GM19468 (cell line): ENCODE measurements at regions not wholly inside any gene's neighbourhood (a gene's known extent, or its start where the extent isn't known, plus 50 kb on each side); places are given as distances from the start of the nearest gene placed in this dataset.

Experiments
- ATAC-seq: cut with Tn5 transposase; IDR thresholded peaks from one replicate; pipeline ENCODE4 v1.9.1; 2021; ENCODE audit warnings: mild to moderate bottlenecking, moderate library complexity, moderate number of reproducible peaks; ENCODE audit not compliant: unreplicated experiment; ENCODE audit errors: extremely low read depth

GRCh38 chr6:62492192-62492822, 206.3 kb upstream of the KHDRBS2 start:
- no peak for ATAC-seq

GRCh38 chr6:62480544-62480943, 194.5 kb upstream of the KHDRBS2 start:
- no peak for ATAC-seq

DNA sequence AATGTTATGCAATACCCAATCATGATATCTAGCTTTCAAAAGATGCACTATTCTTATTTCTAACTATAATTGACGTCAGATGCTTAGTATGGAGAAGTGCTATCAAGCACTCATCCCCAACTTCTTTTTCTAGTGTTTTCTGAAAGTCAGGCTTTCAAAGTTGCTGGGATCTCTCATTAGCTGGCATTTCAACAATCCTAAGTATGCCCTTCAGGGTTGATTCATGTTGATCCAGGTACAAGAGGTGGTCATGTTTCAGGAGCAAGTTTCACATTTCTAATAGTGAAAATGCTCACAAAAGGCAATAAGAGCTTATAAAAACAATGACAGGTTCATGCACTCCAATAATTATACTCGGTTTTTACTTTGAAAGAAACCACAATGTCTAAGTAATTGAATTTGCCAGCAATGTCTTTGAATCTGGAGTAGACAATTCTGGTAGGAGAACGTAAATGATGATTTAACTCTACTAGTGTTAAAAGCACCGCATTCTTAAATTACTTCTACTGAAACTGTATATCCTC, 193.7 kb upstream of the KHDRBS2 start:
- ATAC-seq, result no peak

- no peak for ATAC-seq
Measured at GRCh38 chr6:62474793-62475192, 188.8 kb upstream of the KHDRBS2 start.

GRCh38 chr6:62466607-62467006, 180.6 kb upstream of the KHDRBS2 start:
- ATAC-seq, result no peak

- ATAC-seq, result no peak
Measured at GRCh38 chr6:62465206-62465605, 179.2 kb upstream of the KHDRBS2 start.

DNA sequence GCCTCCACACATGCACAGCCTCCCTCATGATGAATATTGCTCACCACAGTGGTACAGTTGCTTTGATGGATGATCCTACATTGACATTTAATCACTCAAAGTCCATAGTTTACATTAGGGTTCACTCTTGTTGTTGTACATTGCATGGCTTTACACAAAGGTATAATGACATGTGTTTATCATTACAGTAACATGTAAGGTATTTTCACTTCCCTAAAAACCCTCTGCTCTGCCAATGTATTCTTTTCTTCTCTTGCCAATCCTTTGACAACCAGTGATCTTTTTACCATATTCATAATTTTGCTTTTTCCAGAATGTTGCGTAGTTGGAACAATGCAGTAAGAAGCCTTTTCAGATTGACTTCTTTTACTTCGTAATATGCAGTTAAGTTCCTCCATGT, 166.6 kb upstream of the KHDRBS2 start:
- no peak for ATAC-seq

DNA sequence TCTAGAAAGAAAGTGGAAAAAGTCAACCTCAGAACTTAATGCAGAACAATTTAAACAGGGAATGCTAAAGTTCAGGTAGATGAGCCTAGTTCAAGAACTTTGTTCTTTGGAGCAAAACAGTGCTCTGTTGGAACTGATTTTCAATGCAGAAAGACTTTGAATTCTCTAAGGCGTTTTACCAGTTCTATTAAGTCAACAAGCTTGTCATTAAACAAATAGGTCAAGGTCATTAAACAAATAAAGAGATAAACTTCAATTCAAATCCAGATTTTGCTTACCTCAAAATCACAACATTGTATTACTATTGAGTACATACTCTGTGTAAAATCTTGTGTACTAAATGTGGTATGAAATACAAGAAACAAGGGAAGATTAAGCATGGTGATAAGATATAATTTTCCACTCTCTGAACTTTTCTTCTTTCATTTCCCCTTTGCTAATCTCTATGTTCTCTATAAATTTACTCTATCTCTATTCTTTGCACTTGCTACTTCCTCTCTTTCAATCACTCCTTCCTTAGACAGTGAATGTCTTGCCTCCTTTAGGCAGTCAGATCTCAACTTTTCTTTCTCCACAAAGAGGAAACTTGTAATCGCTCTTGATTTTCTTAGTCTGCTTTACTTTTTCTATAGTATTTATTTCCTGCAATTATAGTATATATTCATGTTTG, 160.8 kb upstream of the KHDRBS2 start:
- no peak for ATAC-seq

- no peak for ATAC-seq
Measured at GRCh38 chr6:62445521-62445920, 159.5 kb upstream of the KHDRBS2 start.

- no peak for ATAC-seq
Measured at GRCh38 chr6:62441182-62441581, 155.2 kb upstream of the KHDRBS2 start.

DNA sequence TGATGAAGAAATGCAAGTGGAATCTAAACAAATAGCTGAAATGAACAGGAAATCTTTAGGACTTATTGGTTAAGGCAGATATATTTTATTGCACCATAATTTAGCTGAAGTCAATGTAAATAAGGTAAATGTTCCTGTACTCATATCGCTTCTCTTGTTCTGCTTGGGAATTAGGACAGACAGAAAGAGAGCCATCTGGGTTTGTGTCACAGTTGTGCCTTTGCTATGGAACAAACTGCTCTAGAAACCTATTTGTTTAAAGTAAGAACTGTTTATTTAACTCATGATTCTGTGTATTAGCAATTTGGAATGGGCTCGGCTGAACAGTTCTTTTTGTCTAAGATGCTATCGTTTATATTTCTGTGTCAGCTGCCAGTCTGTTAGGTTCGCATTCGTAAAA, 143.8 kb upstream of the KHDRBS2 start:
- no peak for ATAC-seq

- ATAC-seq, result no peak
Measured at GRCh38 chr6:62400521-62401259, 114.7 kb upstream of the KHDRBS2 start.

DNA sequence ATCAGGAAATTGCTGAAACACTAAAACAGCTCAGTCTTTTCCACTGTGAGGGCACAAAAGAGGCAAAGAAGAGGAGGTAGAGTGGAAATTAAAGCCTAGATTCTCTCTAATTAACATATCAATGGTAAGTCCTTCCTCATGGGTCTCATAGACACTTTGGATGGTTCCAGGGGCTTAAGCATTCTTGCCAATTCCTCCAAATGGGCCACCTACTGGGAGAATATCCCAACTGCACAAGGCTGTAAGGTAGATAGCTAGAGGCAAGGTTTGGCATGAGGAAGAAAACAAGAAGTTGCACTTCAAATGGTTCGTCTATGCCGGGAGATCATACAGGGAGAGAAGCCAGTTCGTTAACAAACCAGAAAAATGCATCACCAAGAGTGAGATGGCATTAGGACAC, 107.6 kb upstream of the KHDRBS2 start:
- ATAC-seq, result no peak

DNA sequence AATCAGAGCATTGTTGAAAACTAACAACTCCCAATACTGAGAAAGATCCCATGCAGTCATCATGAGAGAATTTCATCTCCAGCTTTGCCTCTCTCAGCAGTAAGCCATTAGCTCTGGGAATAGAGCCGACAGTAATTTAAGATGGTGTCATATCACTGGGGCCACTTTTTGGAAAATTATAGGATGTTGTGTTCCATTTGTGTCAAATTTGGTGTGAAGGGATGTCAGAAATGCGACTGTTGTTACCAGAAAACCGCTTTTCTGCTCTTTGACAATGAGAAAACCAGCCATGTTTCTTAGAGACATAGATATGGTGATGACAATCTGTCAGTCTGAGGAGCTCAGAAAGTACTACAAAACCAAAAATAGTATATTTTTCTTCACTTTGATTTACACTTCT, 106.3 kb upstream of the KHDRBS2 start:
- ATAC-seq, result no peak

- peak; percentile 35 for ATAC-seq
Measured at GRCh38 chr6:62391358-62391757, 105.3 kb upstream of the KHDRBS2 start.

DNA sequence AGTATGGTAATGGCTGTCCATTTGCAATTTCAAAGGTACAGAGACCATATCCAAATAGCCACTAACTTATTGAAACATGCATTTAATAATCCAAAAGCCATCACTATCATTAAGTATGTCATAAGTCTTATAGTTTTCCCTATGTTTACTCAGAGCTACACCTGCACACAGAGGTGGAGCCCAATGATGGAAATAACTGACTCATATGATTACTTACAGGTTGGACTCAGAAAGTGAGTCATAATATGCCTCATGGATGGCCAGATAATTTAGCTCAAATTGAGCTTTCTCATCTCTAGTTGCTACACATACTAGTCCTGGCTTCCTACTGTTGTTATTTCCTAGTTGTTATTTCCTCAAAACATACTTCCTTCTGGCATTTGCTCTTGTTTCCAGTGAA, 104.4 kb upstream of the KHDRBS2 start:
- ATAC-seq, result no peak

DNA sequence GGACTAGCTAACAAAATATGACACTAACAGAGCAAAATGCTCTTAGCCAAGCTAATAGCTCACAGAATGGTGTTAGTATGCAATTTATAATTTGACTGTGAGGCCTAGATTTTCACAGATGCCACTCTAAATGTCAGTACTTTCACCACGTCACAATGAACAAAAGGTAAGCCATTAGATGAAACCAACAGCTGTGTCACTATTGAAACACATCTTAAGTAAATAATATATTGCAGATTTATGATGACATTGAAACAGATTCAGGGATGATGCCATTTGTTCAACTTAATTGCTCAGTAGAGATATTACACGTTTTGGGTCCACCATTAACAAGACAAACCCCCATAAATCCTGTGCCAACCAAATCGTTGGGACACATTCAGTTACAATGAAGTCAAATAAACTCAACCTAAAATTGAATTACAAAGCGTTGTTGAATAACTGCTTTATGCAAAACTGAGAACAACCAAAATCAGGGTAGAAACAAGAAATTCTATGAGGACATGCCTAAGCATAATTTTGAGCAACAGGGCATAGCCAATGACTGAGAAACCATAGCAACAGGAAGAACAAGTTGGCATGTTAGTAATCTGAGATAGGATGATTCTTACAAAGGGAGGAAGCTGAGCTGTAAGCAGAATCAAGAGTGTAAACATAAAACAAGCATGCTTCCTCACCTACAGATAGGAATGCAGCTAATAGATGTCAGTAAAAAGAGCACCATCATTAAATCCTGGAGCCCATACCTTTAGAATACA, 85.6 kb upstream of the KHDRBS2 start:
- no peak for ATAC-seq

- ATAC-seq, result peak; percentile 88
Measured at GRCh38 chr6:62367601-62368000, 81.6 kb upstream of the KHDRBS2 start.

DNA sequence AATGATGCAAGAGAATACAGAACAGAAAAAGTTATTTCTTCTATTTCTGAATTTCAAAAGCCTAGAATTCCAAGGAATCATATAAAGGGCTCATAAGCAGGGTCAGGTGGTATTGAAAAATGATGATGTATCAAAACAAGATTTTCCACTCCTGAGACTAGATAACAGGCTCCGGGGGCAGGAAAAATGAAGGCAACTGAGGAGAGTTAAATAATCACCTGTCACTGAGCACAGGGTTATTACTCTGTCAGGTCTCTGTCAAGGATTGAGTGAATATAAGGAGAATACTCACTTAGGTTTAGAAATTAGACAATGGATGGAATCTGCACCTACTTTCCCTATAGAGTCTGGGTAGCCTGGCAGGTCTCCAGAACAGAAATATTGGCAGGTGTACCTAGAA, 76.1 kb upstream of the KHDRBS2 start:
- no peak for ATAC-seq

DNA sequence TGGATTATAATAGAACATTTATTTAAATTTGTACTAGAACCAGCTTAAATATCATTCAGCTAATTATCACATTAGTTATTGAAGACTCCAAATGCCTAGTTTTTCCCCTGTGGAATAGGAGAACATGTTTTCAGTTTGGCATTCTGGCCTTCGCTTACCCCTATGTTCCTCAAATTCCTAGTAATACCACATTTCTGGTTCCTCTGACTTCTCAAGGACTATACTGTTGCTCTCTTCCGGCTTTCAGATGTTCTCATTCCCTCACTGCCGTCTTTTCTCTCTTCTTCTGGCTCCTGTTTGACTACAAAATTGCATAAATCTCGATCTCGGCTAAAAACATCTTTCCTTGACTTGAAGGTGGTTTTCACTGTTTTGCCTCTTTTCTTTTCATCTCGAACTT, 71.8 kb upstream of the KHDRBS2 start:
- no peak for ATAC-seq

DNA sequence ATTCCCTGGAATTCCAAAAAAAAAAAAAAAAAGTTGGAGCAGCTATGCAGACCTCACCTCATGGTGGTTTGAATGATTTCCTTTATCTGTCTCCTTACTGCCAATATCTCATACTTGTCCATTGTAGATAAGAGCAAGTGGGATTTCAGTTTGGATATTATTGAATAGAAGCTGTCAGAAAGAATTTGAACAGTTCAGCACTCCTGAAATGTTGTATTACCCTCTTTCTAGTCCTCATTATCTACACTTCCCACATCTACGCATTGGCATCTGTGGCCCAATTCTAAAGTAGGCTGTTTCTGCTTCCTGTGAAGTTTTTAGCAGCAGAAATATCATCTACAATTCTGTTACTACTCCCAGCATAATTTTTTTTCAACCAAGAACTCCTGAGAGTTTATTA, 68.2 kb upstream of the KHDRBS2 start:
- no peak for ATAC-seq
